ENCODE measurements at regions not wholly inside any gene's neighbourhood (a gene's known extent, or its start where the extent isn't known, plus 50 kb on each side); places are given as distances from the start of the nearest gene placed in this dataset.

DNA sequence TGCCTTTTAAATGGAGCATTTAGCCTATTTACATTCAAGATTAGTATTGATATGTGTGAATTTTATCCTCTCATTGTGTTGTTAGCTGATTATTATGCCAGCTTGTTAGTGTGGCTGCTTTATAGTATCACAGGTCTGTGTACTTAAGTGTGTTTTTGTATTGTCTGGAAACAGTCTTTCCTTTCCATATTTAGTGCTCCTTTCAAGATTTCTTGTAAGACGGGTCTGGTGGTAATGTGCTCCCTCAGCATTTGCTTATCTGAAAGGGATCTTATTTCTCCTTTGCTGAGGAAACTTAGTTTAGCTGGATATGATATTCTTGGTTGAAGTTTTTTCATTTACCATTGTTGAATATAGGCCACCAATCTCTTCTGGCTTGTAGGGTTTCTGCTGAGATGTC is 549.0 kb downstream of the EPHA3 start:
- Mint-ChIP-seq H3K36me3 (ENCODE audit: low read depth) (peaks cover 15% of the 10 kb centered on the region), H3K9me3 (peaks cover 27% of the 10 kb centered on the region), H3K4me1 (no peaks in the 10 kb centered on the region), H3K4me3 (no peak overlapping the region), H3K27ac (no peak overlapping the region), H3K27me3 (ENCODE audit: low read depth, poor library complexity) (no peaks in the 10 kb centered on the region)
- DNase-seq, result no peak
- TF ChIP-seq, protein P1, sequence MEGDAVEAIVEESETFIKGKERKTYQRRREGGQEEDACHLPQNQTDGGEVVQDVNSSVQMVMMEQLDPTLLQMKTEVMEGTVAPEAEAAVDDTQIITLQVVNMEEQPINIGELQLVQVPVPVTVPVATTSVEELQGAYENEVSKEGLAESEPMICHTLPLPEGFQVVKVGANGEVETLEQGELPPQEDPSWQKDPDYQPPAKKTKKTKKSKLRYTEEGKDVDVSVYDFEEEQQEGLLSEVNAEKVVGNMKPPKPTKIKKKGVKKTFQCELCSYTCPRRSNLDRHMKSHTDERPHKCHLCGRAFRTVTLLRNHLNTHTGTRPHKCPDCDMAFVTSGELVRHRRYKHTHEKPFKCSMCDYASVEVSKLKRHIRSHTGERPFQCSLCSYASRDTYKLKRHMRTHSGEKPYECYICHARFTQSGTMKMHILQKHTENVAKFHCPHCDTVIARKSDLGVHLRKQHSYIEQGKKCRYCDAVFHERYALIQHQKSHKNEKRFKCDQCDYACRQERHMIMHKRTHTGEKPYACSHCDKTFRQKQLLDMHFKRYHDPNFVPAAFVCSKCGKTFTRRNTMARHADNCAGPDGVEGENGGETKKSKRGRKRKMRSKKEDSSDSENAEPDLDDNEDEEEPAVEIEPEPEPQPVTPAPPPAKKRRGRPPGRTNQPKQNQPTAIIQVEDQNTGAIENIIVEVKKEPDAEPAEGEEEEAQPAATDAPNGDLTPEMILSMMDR (IDR thresholded peaks at IDR 0.05), result no peak

DNA sequence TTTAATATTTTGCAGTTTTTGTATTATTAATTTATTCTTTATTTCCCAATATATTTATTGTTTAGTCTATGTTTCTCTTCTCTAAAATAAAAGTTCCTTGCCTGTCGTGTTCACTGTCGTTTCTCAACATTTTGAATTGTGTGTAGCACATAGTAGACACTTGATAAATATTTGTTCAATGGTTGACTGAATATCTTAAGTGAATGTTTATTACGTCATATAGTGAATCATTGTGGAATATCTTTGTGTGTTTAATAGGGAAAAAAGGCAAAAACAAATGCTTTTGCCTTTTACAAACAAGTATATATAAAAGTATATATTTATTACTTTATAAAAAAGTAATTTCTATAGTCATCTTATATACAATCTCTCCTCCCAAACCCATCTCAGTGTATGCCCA is 572.3 kb downstream of the EPHA3 start:
- H3K4me3 Mint-ChIP-seq, result no peak overlapping the region
- TF ChIP-seq, protein P1 (IDR thresholded peaks at IDR 0.05), result no peak

DNA sequence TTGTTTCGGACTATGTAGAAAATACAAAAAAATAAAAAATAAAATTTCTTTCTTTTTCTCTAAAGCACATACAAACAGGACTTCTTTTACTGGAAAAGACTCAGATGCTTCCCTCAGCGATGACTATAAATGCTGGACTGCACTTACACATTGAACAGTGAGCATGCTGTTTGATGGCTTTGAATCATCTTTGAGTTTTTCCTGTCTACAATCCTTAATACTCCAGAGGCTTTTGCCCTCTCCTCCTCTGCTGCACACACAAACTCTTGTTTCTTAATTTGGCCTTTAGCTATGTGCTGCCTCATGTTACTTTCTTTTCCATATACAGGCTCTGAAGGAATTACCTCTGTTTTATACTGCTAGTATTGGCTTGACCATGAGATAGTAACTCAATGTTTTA is 575.1 kb downstream of the EPHA3 start:
- no peak for DNase-seq
- H3K27me3 Mint-ChIP-seq (ENCODE audit: low read depth, poor library complexity), result no peaks in the 10 kb centered on the region
- TF ChIP-seq, protein P1 (IDR thresholded peaks at IDR 0.05), result no peak
- H3K27ac Mint-ChIP-seq, result peak overlapping the region; percentile 27
- no peaks in the 10 kb centered on the region for H3K9me3 Mint-ChIP-seq
- H3K36me3 Mint-ChIP-seq (ENCODE audit: low read depth), result no peaks in the 10 kb centered on the region
- peaks cover 14% of the 10 kb centered on the region for H3K4me1 Mint-ChIP-seq
- no peak overlapping the region for H3K4me3 Mint-ChIP-seq

More for the DNA sequence above, 572.3 kb downstream of the EPHA3 start:
- no peaks in the 10 kb centered on the region for H3K36me3 Mint-ChIP-seq (ENCODE audit: low read depth)
- H3K9me3 Mint-ChIP-seq, result no peaks in the 10 kb centered on the region
- H3K4me1 Mint-ChIP-seq, result no peaks in the 10 kb centered on the region
- DNase-seq, result no peak
- no peaks in the 10 kb centered on the region for H3K27me3 Mint-ChIP-seq (ENCODE audit: low read depth, poor library complexity)
- no peak overlapping the region for H3K27ac Mint-ChIP-seq

DNA sequence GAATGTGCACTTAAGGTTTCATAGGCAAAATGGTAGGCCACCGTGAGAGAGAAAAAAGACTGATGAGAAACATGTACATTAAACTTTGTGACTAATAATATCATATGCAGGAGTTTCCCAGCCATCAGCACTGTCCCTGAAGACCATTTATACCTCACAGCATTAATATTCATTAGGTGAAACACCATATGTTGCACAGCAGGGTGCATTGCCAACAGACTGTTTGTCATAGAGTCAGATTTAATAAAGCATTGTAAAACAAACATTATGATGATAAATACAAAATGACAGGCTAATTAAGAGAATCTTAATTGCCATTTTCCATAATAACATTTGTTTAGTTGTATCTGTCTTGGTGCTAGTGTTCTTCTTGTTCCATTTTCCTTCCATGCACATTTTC is 578.3 kb downstream of the EPHA3 start:
- Mint-ChIP-seq H3K27ac (peak overlapping the region; percentile 55), H3K27me3 (ENCODE audit: low read depth, poor library complexity) (no peaks in the 10 kb centered on the region), H3K9me3 (no peaks in the 10 kb centered on the region), H3K4me3 (no peak overlapping the region), H3K36me3 (ENCODE audit: low read depth) (no peaks in the 10 kb centered on the region), H3K4me1 (peaks cover 14% of the 10 kb centered on the region)
- TF ChIP-seq, protein P1 (IDR thresholded peaks at IDR 0.05), result no peak
- no peak for DNase-seq

DNA sequence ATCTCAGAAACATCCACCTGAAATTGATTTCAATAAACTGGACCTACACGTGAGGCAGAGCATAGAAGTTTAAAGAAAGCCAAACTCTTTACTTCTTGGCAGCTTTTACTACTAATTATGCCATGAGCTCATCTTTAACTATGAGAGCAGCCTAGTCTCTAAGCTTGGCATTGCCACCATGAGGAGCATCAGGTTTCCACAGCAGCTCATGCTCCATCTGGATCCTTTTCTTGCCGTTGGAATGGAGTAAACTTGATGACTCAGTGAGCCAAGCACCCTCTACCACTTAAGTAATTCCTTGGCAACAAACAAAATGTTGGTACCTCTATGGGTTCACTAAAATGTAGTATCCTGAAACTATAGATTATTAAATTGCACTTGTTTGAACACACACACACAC is 583.2 kb downstream of the EPHA3 start:
- H3K9me3 Mint-ChIP-seq, result no peaks in the 10 kb centered on the region
- H3K36me3 Mint-ChIP-seq (ENCODE audit: low read depth), result no peaks in the 10 kb centered on the region
- TF ChIP-seq, protein P1 (IDR thresholded peaks at IDR 0.05), result no peak
- no peak overlapping the region for H3K27ac Mint-ChIP-seq
- DNase-seq, result no peak
- H3K4me1 Mint-ChIP-seq, result peaks cover 15% of the 10 kb centered on the region
- no peaks in the 10 kb centered on the region for H3K27me3 Mint-ChIP-seq (ENCODE audit: low read depth, poor library complexity)
- no peak overlapping the region for H3K4me3 Mint-ChIP-seq

DNA sequence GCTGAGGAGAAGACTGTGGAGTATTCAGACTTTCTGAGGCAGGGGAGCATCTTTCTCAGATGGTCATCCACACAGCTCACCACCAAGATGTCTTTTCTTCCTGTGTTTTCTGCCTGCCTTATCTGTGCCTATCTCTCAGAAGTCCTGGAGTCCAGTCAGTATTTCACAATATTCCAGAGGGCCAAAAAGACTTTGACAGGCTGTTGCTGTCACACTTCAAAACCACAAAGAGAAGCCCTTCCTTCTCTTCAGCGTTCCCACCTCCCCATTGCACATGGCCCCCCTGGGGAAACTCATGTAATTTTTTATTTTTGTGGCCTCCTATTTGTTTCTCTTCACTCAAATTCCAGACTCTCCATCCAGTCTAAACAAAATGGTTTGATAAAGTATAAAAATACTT is 585.2 kb downstream of the EPHA3 start:
- DNase-seq, result no peak
- no peak overlapping the region for H3K27ac Mint-ChIP-seq
- no peaks in the 10 kb centered on the region for H3K36me3 Mint-ChIP-seq (ENCODE audit: low read depth)
- H3K27me3 Mint-ChIP-seq (ENCODE audit: low read depth, poor library complexity), result peaks cover 2% of the 10 kb centered on the region
- H3K4me1 Mint-ChIP-seq, result peaks cover 5% of the 10 kb centered on the region
- TF ChIP-seq, protein P1 (IDR thresholded peaks at IDR 0.05), result no peak
- H3K9me3 Mint-ChIP-seq, result no peaks in the 10 kb centered on the region
- no peak overlapping the region for H3K4me3 Mint-ChIP-seq

Measured in nephron progenitor cell (in vitro differentiated cells).